ENCODE measurements at regions not wholly inside any gene's neighbourhood (a gene's known extent, or its start where the extent isn't known, plus 50 kb on each side); places are given as distances from the start of the nearest gene placed in this dataset.
"Not testable (repeated sequence)": the region's sequence is repeated elsewhere in the genome, so short reads cannot be mapped to it uniquely, and the experiment has no call there.

DNA sequence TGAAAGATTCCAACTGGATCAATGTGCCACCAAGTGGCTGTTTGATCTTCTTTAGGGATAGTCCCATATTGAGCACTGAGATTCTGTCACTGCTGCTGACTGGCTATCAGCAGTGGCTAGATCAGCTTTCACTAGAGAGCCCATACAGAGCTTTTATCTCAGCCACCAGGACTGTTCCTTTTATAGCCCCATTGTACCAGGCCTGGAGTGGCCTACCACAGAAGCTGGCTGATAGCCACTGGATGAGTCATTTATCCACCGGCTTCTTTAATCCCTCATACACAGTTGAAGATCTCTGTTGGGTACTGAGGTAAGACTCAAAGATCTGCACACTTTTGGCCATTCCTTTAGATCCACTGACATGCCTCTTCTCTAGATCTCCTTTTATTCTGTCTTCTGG is 1101.1 kb downstream of the SORCS3 start:
- Mint-ChIP-seq H3K9me3 (no peaks in the 10 kb centered on the region), H3K4me3 (ENCODE audit: low read depth) (no peak overlapping the region), H3K27ac (no peak overlapping the region), H3K4me1 (ENCODE audit: low read depth) (no peaks in the 10 kb centered on the region), H3K36me3 (ENCODE audit: low read depth) (no peaks in the 10 kb centered on the region), H3K27me3 (ENCODE audit: low read depth) (no peaks in the 10 kb centered on the region)
- intact Hi-C loops (cut with micrococcal nuclease), result no loop called here
- no peak for DNase-seq (ENCODE audit: low spot score)

- no peaks in the 10 kb centered on the region for H3K4me1 Mint-ChIP-seq (ENCODE audit: low read depth)
These were observed 1093.4 kb downstream of the SORCS3 start for GRCh38 chr10:105734479-105734878.

DNA sequence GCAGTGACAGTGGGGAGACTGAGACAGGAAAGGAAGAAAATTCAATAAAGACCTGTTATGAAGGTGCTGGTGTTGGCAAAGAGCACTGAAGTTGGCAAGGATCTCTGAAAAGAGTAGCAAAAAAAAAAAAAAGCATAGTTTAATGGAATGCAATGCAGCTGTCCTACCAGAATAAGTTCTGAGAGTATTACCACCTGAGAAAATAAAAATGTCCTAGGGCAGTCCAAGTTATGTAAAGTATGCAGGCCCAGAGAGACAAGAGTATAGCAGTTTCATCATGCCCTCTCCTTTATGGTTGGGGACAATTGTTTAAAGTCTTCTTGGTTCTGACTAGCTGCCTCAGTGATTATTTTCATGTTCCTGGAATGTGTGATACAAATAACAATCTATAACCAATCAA is 1092.8 kb downstream of the SORCS3 start:
- no peaks in the 10 kb centered on the region for H3K36me3 Mint-ChIP-seq (ENCODE audit: low read depth)
- intact Hi-C loops (cut with micrococcal nuclease), result no loop called here
- no peak overlapping the region for H3K27ac Mint-ChIP-seq
- H3K4me1 Mint-ChIP-seq (ENCODE audit: low read depth), result no peaks in the 10 kb centered on the region
- no peaks in the 10 kb centered on the region for H3K27me3 Mint-ChIP-seq (ENCODE audit: low read depth)
- H3K4me3 Mint-ChIP-seq (ENCODE audit: low read depth), result no peak overlapping the region
- H3K9me3 Mint-ChIP-seq, result peaks cover 4% of the 10 kb centered on the region
- DNase-seq (ENCODE audit: low spot score), result no peak

More at GRCh38 chr10:105734479-105734878, 1093.4 kb downstream of the SORCS3 start:
- no peak overlapping the region for H3K27ac Mint-ChIP-seq
- H3K36me3 Mint-ChIP-seq (ENCODE audit: low read depth), result no peaks in the 10 kb centered on the region
- DNase-seq (ENCODE audit: low spot score), result no peak
- no peaks in the 10 kb centered on the region for H3K27me3 Mint-ChIP-seq (ENCODE audit: low read depth)
- H3K4me3 Mint-ChIP-seq (ENCODE audit: low read depth), result no peak overlapping the region
- H3K9me3 Mint-ChIP-seq, result peaks cover 4% of the 10 kb centered on the region
- intact Hi-C loops (cut with micrococcal nuclease), result no loop called here

DNA sequence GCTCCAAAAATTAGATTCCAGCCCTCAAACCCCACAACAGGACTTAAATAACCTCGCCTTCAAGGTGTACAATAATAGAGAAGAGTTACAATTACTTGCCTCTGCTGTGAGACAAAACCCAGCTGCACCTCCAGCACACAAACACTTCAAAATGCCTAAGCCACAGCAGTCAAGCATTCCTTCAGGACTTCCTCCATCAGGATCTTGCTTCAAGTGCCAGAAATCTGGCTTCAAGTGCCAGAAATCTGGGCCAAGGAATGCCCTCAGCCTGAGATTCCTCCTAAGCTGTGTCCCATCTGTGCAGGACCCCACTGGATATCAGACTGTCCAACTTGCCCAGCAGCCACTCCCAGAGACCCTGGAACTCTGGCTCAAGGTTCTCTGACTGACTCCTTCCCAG is 1088.3 kb downstream of the SORCS3 start:
- no peak overlapping the region for H3K4me3 Mint-ChIP-seq (ENCODE audit: low read depth)
- H3K36me3 Mint-ChIP-seq (ENCODE audit: low read depth), result no peaks in the 10 kb centered on the region
- H3K27ac Mint-ChIP-seq, result no peak overlapping the region
- H3K9me3 Mint-ChIP-seq, result no peaks in the 10 kb centered on the region
- intact Hi-C loops (cut with micrococcal nuclease), result no loop called here
- no peaks in the 10 kb centered on the region for H3K27me3 Mint-ChIP-seq (ENCODE audit: low read depth)
- DNase-seq (ENCODE audit: low spot score), result no peak
- H3K4me1 Mint-ChIP-seq (ENCODE audit: low read depth), result no peaks in the 10 kb centered on the region

GRCh38 chr10:105727586-105727985 is 1086.5 kb downstream of the SORCS3 start:
- H3K4me1 Mint-ChIP-seq (ENCODE audit: low read depth); H3K27me3 Mint-ChIP-seq (ENCODE audit: low read depth); H3K9me3 Mint-ChIP-seq; H3K27ac Mint-ChIP-seq; H3K36me3 Mint-ChIP-seq (ENCODE audit: low read depth); H3K4me3 Mint-ChIP-seq (ENCODE audit: low read depth); intact Hi-C loops (cut with micrococcal nuclease); DNase-seq (ENCODE audit: low spot score): not testable (repeated sequence)

- Mint-ChIP-seq H3K36me3 (ENCODE audit: low read depth) (no peaks in the 10 kb centered on the region), H3K9me3 (no peaks in the 10 kb centered on the region), H3K4me3 (ENCODE audit: low read depth) (no peak overlapping the region), H3K27me3 (ENCODE audit: low read depth) (no peaks in the 10 kb centered on the region), H3K27ac (no peak overlapping the region), H3K4me1 (ENCODE audit: low read depth) (no peaks in the 10 kb centered on the region)
- DNase-seq (ENCODE audit: low spot score), result no peak
- intact Hi-C loops (cut with micrococcal nuclease), result no loop called here
These were observed 1086.0 kb downstream of the SORCS3 start for GRCh38 chr10:105727131-105727530.

GRCh38 chr10:105726149-105726548 is 1085.1 kb downstream of the SORCS3 start:
- no peaks in the 10 kb centered on the region for H3K36me3 Mint-ChIP-seq (ENCODE audit: low read depth)
- H3K27ac Mint-ChIP-seq, result no peak overlapping the region
- H3K4me3 Mint-ChIP-seq (ENCODE audit: low read depth), result no peak overlapping the region
- no peaks in the 10 kb centered on the region for H3K9me3 Mint-ChIP-seq
- no peaks in the 10 kb centered on the region for H3K4me1 Mint-ChIP-seq (ENCODE audit: low read depth)
- no peak for DNase-seq (ENCODE audit: low spot score)
- intact Hi-C loops (cut with micrococcal nuclease), result no loop called here
- no peaks in the 10 kb centered on the region for H3K27me3 Mint-ChIP-seq (ENCODE audit: low read depth)

GRCh38 chr10:105725007-105725406 is 1083.9 kb downstream of the SORCS3 start:
- Mint-ChIP-seq H3K9me3 (no peaks in the 10 kb centered on the region), H3K36me3 (ENCODE audit: low read depth) (no peaks in the 10 kb centered on the region), H3K27me3 (ENCODE audit: low read depth) (no peaks in the 10 kb centered on the region), H3K27ac (no peak overlapping the region), H3K4me1 (ENCODE audit: low read depth) (no peaks in the 10 kb centered on the region), H3K4me3 (ENCODE audit: low read depth) (no peak overlapping the region)
- DNase-seq (ENCODE audit: low spot score), result no peak
- intact Hi-C loops (cut with micrococcal nuclease), result no loop called here

GRCh38 chr10:105718207-105718995 is 1077.3 kb downstream of the SORCS3 start:
- Mint-ChIP-seq H3K36me3 (ENCODE audit: low read depth) (no peaks in the 10 kb centered on the region), H3K4me1 (ENCODE audit: low read depth) (no peaks in the 10 kb centered on the region), H3K4me3 (ENCODE audit: low read depth) (no peak overlapping the region), H3K9me3 (no peaks in the 10 kb centered on the region), H3K27me3 (ENCODE audit: low read depth) (no peaks in the 10 kb centered on the region), H3K27ac (no peak overlapping the region)
- intact Hi-C loops (cut with micrococcal nuclease), result no loop called here
- no peak for DNase-seq (ENCODE audit: low spot score)

DNA sequence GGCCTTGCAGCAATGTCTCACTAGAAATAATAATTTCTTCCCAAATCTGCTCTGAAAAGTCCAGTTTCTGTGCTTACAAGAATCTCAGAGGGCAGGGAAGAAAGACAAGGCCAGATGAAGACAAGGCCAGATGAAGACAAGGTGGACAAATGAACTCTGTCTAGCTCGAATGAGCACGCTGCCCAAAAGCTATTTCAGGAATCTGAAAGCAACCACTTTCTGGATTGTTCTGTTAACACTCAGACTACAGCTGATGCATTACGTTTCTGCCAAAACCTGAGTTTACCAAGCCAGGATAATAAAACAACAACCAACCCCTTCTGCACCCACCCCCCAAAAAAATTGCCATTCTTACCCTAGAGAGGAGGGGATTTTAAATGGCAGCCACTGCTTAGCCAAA is 1073.6 kb downstream of the SORCS3 start:
- no peak overlapping the region for H3K27ac Mint-ChIP-seq
- intact Hi-C loops (cut with micrococcal nuclease), result no loop called here
- peaks cover 4% of the 10 kb centered on the region for H3K9me3 Mint-ChIP-seq
- no peaks in the 10 kb centered on the region for H3K36me3 Mint-ChIP-seq (ENCODE audit: low read depth)
- no peak overlapping the region for H3K4me3 Mint-ChIP-seq (ENCODE audit: low read depth)
- DNase-seq (ENCODE audit: low spot score), result no peak
- H3K27me3 Mint-ChIP-seq (ENCODE audit: low read depth), result no peaks in the 10 kb centered on the region
- no peaks in the 10 kb centered on the region for H3K4me1 Mint-ChIP-seq (ENCODE audit: low read depth)

DNA sequence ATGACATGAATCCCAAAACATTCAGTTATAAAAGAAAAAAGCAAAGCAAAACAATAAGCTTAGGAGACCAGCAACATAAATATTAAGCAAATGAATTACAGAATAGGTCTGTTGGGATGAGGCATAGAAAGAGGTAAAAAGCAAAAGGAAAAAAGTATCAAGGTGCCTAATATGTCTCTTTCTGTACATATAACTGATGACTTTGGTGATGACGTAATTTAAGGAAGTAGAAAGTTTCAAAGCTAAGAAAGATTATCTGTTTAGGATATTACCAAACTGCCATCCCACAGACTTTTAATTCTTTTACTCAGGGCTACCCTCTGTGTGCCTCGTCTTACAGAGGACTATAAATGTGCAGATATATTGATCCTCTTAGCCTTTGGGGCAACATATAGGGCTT is 1066.5 kb downstream of the SORCS3 start:
- DNase-seq (ENCODE audit: low spot score), result no peak
- H3K4me1 Mint-ChIP-seq (ENCODE audit: low read depth), result no peaks in the 10 kb centered on the region
- no peaks in the 10 kb centered on the region for H3K27me3 Mint-ChIP-seq (ENCODE audit: low read depth)
- no peak overlapping the region for H3K4me3 Mint-ChIP-seq (ENCODE audit: low read depth)
- no peaks in the 10 kb centered on the region for H3K36me3 Mint-ChIP-seq (ENCODE audit: low read depth)
- H3K9me3 Mint-ChIP-seq, result peaks cover 4% of the 10 kb centered on the region
- H3K27ac Mint-ChIP-seq, result no peak overlapping the region
- intact Hi-C loops (cut with micrococcal nuclease), result no loop called here

DNA sequence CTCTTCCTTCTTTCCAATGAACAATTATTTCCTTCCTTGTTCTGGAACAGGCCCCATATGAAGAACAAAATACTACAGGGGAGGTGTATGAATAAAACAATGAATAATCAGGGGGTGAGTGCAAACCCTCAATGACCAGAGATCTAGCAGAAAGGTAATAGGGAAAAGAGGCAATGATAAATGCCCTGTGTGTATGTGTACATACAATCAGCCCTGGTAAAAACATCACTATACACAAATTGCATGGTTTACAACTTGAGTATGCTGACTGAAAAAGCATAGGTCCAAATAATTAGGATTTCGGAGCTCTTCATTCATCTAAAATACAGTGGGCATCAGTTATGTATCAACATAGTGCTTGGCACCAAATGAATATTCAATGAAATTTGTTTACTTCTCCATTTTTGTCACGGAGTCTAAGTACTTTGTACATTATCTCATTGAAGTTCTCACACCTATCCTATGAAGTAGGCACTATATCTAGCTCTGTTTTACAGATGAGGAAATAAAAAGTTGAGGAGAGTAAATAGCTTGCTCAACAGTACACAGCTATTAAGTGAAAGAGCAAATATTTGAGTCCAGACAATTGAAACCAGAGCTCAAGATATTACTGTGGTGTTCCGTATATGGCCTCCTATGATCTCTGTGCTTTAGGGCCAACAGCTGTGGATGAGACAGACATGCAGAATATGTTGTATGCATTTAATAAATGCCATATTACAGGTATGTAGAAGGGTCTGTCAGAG is 1065.4 kb downstream of the SORCS3 start:
- Mint-ChIP-seq H3K27me3 (ENCODE audit: low read depth) (no peaks in the 10 kb centered on the region), H3K9me3 (peaks cover 4% of the 10 kb centered on the region), H3K4me3 (ENCODE audit: low read depth) (no peak overlapping the region), H3K4me1 (ENCODE audit: low read depth) (no peaks in the 10 kb centered on the region), H3K27ac (no peak overlapping the region), H3K36me3 (ENCODE audit: low read depth) (no peaks in the 10 kb centered on the region)
- intact Hi-C loops (cut with micrococcal nuclease), result no loop called here
- DNase-seq (ENCODE audit: low spot score), result no peak

- H3K27ac Mint-ChIP-seq, result no peak overlapping the region
- no peaks in the 10 kb centered on the region for H3K4me1 Mint-ChIP-seq (ENCODE audit: low read depth)
- H3K36me3 Mint-ChIP-seq (ENCODE audit: low read depth), result no peaks in the 10 kb centered on the region
- DNase-seq (ENCODE audit: low spot score), result no peak
- no peak overlapping the region for H3K4me3 Mint-ChIP-seq (ENCODE audit: low read depth)
- no peaks in the 10 kb centered on the region for H3K27me3 Mint-ChIP-seq (ENCODE audit: low read depth)
- intact Hi-C loops (cut with micrococcal nuclease), result no loop called here
- no peaks in the 10 kb centered on the region for H3K9me3 Mint-ChIP-seq
These were observed 1061.1 kb downstream of the SORCS3 start for GRCh38 chr10:105702211-105702610.
